Suprapubic skin (tissue), 4 donors: ENCODE measurements at regions not wholly inside any gene's neighbourhood (a gene's known extent, or its start where the extent isn't known, plus 50 kb on each side); places are given as distances from the start of the nearest gene placed in this dataset.

Source experiments
- DNase-seq, 2 donors: peaks; one replicate each; pipeline ENCODE4 v3.0.0-alpha.2; 2019; ENCODE audit warnings: low spot score in 2 of 2
- H3K27ac ChIP-seq: fragments of 200-600 bp; sonication (generic); one replicate; pipeline ENCODE4 v1.5.1; 2019
- H3K27me3 ChIP-seq: fragments of 200-600 bp; sonication (generic); one replicate; pipeline ENCODE4 v1.5.1; 2019
- H3K36me3 ChIP-seq: fragments of 200-600 bp; sonication (generic); one replicate; pipeline ENCODE4 v1.5.1; 2019
- H3K4me1 ChIP-seq: fragments of 200-600 bp; sonication (generic); one replicate; pipeline ENCODE4 v1.5.1; 2019
- H3K4me3 ChIP-seq: fragments of 200-600 bp; sonication (generic); one replicate; pipeline ENCODE4 v1.5.1; 2019; ENCODE audit warnings: mild to moderate bottlenecking
- H3K9me3 ChIP-seq: fragments of 200-600 bp; sonication (generic); one replicate; pipeline ENCODE4 v1.5.1; 2019
- EP300 ChIP-seq: sonication (generic); formaldehyde crosslinking; IDR thresholded peaks from one replicate; pipeline ENCODE4 v1.6.1; 2017; ENCODE audit warnings: antibody characterized with exemption
- POLR2A ChIP-seq, 2 donors: fragments of 450-650 bp; IDR thresholded peaks; one replicate each; pipeline ENCODE4 v1.6.1; 2017; ENCODE audit warnings: antibody characterized with exemption in 2 of 2, mild to moderate bottlenecking in 2 of 2, moderate library complexity in 2 of 2
- POLR2AphosphoS5 ChIP-seq, 3 donors: sonication (generic); formaldehyde crosslinking; IDR thresholded peaks; one replicate each; pipeline ENCODE4 v1.6.1; 2017; ENCODE audit warnings: antibody characterized with exemption in 3 of 3
- WGBS: methylation state at CpG from one replicate; pipeline ENCODE4 v1.1.5; 2018; 5-methylcytosine and 5-hydroxymethylcytosine counted together
- TF ChIP-seq, protein P1 (sequence below), 2 donors: fragments of 200-600 bp in 1 of 2; fragments of 450-650 bp in 1 of 2; sonication (generic) in 1 of 2; IDR thresholded peaks; one replicate each; pipeline ENCODE4 v1.5.1; 2016 to 2019; ENCODE audit warnings: antibody characterized with exemption in 2 of 2, mild to moderate bottlenecking in 1 of 2, moderate library complexity in 1 of 2

DNA sequence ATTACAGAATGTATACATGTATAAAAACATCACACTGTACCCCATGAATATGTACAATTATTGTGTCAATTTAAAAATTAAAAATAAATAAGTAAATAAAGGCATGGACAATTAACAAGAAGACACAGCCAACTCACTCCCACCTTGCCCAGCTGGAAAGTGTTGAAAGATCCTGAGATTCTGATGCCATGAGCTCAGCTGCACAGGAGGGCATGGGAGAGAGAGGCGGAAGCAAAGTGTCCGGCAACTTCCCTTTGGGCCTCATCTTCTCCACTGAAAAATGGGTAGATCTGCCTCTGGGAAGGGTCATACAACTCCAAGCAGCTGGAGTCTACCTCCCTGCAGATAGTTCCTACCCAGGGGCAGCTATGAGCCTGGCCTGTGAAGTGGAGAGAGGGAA, 277.3 kb downstream of the UACA start:
- Histone ChIP-seq H3K36me3 (no peaks in the 10 kb centered on the region), H3K4me1 (no peaks in the 10 kb centered on the region), H3K4me3 (no peak overlapping the region), H3K27me3 (no peaks in the 10 kb centered on the region), H3K9me3 (no peaks in the 10 kb centered on the region), H3K27ac (no peak overlapping the region)
- 73% methylated on average over 2 of the region's 2 CpGs for WGBS
- no peak for DNase-seq
- TF ChIP-seq POLR2AphosphoS5 (IDR thresholded peaks at IDR 0.05) (no peak), POLR2A (IDR thresholded peaks at IDR 0.05) (no peak), EP300 (no peak)
- TF ChIP-seq, protein P1, sequence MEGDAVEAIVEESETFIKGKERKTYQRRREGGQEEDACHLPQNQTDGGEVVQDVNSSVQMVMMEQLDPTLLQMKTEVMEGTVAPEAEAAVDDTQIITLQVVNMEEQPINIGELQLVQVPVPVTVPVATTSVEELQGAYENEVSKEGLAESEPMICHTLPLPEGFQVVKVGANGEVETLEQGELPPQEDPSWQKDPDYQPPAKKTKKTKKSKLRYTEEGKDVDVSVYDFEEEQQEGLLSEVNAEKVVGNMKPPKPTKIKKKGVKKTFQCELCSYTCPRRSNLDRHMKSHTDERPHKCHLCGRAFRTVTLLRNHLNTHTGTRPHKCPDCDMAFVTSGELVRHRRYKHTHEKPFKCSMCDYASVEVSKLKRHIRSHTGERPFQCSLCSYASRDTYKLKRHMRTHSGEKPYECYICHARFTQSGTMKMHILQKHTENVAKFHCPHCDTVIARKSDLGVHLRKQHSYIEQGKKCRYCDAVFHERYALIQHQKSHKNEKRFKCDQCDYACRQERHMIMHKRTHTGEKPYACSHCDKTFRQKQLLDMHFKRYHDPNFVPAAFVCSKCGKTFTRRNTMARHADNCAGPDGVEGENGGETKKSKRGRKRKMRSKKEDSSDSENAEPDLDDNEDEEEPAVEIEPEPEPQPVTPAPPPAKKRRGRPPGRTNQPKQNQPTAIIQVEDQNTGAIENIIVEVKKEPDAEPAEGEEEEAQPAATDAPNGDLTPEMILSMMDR (IDR thresholded peaks at IDR 0.05) = no peak

DNA sequence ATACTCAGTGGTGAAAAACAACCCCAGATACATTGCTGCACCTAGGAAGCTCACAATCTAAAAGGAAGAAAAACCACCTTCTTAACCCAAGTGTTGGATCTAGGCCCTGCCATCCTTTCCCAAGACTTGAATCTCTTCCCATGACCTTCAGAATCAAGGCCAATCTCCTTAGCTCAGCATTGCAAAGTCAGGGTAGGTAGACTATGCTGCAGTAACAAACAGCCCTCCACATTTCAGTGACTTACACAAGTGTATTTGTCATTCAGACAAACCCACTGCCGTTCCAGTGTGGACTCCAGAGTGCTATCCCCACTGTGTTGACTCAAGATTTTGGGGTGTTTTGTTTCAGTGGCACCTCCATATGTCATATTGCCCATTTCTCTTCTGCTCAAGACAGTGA, 278.4 kb downstream of the UACA start:
- Histone ChIP-seq H3K4me3 (no peak overlapping the region), H3K4me1 (no peaks in the 10 kb centered on the region), H3K27me3 (no peaks in the 10 kb centered on the region), H3K36me3 (no peaks in the 10 kb centered on the region), H3K9me3 (no peaks in the 10 kb centered on the region), H3K27ac (no peak overlapping the region)
- no peak for TF ChIP-seq POLR2AphosphoS5 (IDR thresholded peaks at IDR 0.05)
- 0% methylated on average over 1 of the region's 1 CpG for WGBS
- no peak for DNase-seq

DNA sequence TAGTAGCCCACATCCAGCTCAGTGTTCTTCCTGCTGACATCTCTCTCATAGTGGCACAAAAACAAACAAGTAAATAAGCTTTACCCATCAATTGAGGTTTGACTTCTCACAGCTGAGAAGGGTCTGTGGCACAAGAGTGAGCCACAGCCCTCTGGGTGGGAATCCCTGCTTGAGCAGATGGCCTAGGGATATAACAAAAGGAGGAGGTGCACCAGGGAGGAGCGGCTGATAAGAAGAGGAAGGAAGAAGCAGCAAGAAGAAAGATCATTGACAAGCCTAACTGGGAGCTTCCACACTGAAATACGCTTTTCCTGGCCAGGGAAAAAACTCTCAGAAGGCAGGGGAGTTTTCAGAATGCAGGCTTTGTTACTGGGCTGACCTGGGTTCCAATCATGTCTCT, 279.8 kb downstream of the UACA start:
- no peaks in the 10 kb centered on the region for H3K9me3 ChIP-seq
- no peaks in the 10 kb centered on the region for H3K4me1 ChIP-seq
- no peaks in the 10 kb centered on the region for H3K27me3 ChIP-seq
- no peak overlapping the region for H3K4me3 ChIP-seq
- WGBS = 86% methylated on average over 2 of the region's 2 CpGs
- DNase-seq = no peak
- no peak overlapping the region for H3K27ac ChIP-seq
- TF ChIP-seq POLR2A (IDR thresholded peaks at IDR 0.05) (no peak), POLR2AphosphoS5 (IDR thresholded peaks at IDR 0.05) (no peak), EP300 (no peak)
- TF ChIP-seq, protein P1 (IDR thresholded peaks at IDR 0.05) = no peak
- H3K36me3 ChIP-seq = no peaks in the 10 kb centered on the region

DNA sequence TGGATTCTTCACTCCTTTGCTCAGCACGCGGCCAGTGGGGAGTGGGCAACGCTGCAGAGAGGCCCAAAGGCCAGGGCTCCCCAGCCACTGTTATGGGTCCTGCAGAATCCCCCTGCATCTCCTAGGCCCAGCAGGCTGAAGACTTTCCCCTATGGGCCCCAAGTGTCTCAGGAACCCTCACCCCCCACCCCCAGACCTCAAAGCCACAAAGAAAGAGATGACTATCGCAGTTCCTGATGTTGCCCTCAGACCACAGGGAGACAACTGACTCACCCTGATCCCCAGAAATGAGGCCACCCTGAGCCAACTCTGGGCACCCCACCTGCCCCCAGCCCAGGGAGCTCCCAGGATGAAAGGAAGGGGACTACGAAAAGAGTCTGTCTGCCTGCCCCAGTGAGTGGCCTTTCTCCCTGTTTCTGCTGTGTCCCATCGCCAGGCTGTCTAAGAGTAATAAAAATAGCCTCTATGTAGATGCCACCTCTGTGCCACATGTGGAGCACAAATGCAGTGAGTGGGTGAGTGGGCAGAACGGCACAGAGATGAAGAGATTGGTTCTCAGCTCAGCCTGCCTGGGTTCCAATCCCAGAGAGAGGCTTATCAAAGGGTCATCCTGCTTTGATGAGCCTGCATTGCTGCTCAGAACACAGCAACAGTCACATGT, 283.0 kb downstream of the UACA start:
- H3K27me3 ChIP-seq = no peaks in the 10 kb centered on the region
- peaks cover 11% of the 10 kb centered on the region for H3K4me1 ChIP-seq
- no peaks in the 10 kb centered on the region for H3K36me3 ChIP-seq
- H3K4me3 ChIP-seq = no peak overlapping the region
- H3K27ac ChIP-seq = no peak overlapping the region
- TF ChIP-seq POLR2A (IDR thresholded peaks at IDR 0.05) (no peak), POLR2AphosphoS5 (IDR thresholded peaks at IDR 0.05) (no peak), EP300 (no peak)
- TF ChIP-seq, protein P1 (IDR thresholded peaks at IDR 0.05) = no peak
- 95% methylated on average over 4 of the region's 7 CpGs for WGBS
- no peaks in the 10 kb centered on the region for H3K9me3 ChIP-seq
- no peak for DNase-seq

DNA sequence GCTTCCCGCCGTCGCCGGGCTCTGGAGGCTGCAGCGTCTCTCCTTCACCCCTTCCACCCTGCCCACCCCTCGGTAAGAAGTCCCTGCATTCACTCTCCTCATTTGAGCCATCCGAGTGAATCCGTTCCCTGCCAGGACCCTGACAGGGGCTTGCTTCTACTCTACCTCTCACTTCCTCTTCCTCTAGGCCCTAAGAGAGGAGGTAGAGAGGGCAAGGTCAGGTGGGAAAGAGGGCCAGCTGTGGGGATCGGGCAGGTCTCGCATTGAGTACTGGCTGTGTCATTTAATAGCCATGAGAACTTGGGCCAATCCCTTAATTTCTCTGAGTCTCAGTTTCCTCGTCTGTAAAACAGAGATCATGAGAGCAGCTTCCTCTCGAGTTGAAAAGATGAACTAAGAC, 283.6 kb downstream of the UACA start:
- DNase-seq = no peak
- no peak for TF ChIP-seq POLR2A (IDR thresholded peaks at IDR 0.05)
- TF ChIP-seq, protein P1 (IDR thresholded peaks at IDR 0.05) = no peak
- TF ChIP-seq POLR2AphosphoS5 (IDR thresholded peaks at IDR 0.05) = no peak
- no peak for TF ChIP-seq EP300
- H3K4me3 ChIP-seq = no peak overlapping the region
- H3K9me3 ChIP-seq = no peaks in the 10 kb centered on the region
- H3K4me1 ChIP-seq = peaks cover 16% of the 10 kb centered on the region
- no peaks in the 10 kb centered on the region for H3K36me3 ChIP-seq
- WGBS = 89% methylated on average over 12 of the region's 12 CpGs
- no peak overlapping the region for H3K27ac ChIP-seq
- H3K27me3 ChIP-seq = no peaks in the 10 kb centered on the region

DNA sequence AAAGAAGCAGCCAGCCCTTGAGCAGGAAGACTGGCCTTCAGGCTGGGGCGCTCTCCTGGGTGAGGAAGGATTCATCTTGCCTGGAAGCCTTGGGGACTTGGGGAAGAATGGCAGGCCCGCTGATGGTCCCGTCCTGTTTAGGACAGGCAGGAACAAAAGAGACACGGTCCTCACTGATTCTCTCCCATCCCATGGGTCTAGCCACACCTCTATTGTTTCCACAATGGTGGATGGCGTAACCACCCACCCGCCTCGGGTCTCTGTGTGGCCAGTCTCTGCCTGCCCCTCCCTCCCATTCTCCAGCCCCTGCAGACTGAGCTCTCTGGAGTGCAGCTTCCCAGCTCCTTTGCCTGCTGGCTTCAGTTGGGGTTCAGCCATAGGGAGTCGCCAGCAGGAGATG, 284.3 kb downstream of the UACA start:
- WGBS = 84% methylated on average over 8 of the region's 8 CpGs
- TF ChIP-seq, protein P1 (IDR thresholded peaks at IDR 0.05) = no peak
- TF ChIP-seq POLR2AphosphoS5 (IDR thresholded peaks at IDR 0.05) = no peak
- no peak for TF ChIP-seq EP300
- no peak for TF ChIP-seq POLR2A (IDR thresholded peaks at IDR 0.05)
- no peaks in the 10 kb centered on the region for H3K27me3 ChIP-seq

More for the DNA sequence above, 284.3 kb downstream of the UACA start:
- Histone ChIP-seq H3K4me1 (peaks cover 24% of the 10 kb centered on the region), H3K4me3 (no peak overlapping the region), H3K36me3 (no peaks in the 10 kb centered on the region), H3K9me3 (no peaks in the 10 kb centered on the region), H3K27ac (no peak overlapping the region)
- DNase-seq = no peak
